Chondrocyte (in vitro differentiated cells): ENCODE measurements at regions not wholly inside any gene's neighbourhood (a gene's known extent, or its start where the extent isn't known, plus 50 kb on each side); places are given as distances from the start of the nearest gene placed in this dataset.

Experiments
- DNase-seq: peaks from one replicate; pipeline ENCODE4 v3.0.0; 2021; ENCODE audit warnings: mixed read lengths, low spot score
- H3K27ac Mint-ChIP-seq: one replicate; pipeline ENCODE4 v1.8.0; 2021; ENCODE audit warnings: mild to moderate bottlenecking, moderate library complexity, mixed read lengths; ENCODE audit not compliant: unreplicated experiment
- H3K27me3 Mint-ChIP-seq: 2 replicates; pipeline ENCODE4 v1.8.0; 2021; ENCODE audit warnings: low read depth, mixed read lengths
- H3K36me3 Mint-ChIP-seq: 2 replicates; pipeline ENCODE4 v1.8.0; 2021; ENCODE audit warnings: low read depth, mixed read lengths
- H3K4me1 Mint-ChIP-seq: 2 replicates; pipeline ENCODE4 v1.8.0; 2021; ENCODE audit warnings: low read depth, mild to moderate bottlenecking, mixed read lengths
- H3K4me3 Mint-ChIP-seq: one replicate; pipeline ENCODE4 v1.8.0; 2021; ENCODE audit warnings: mild to moderate bottlenecking, moderate library complexity, mixed read lengths; ENCODE audit not compliant: unreplicated experiment
- H3K9me3 Mint-ChIP-seq: 2 replicates; pipeline ENCODE4 v1.8.0; 2021; ENCODE audit warnings: low read depth, mixed read lengths
- TF ChIP-seq, protein P1 (sequence below): fragments of 200-600 bp; sonication (generic); IDR thresholded peaks from 2 replicates; pipeline ENCODE4 v1.5.0; 2021; ENCODE audit warnings: antibody characterized with exemption, mild to moderate bottlenecking, moderate library complexity

DNA sequence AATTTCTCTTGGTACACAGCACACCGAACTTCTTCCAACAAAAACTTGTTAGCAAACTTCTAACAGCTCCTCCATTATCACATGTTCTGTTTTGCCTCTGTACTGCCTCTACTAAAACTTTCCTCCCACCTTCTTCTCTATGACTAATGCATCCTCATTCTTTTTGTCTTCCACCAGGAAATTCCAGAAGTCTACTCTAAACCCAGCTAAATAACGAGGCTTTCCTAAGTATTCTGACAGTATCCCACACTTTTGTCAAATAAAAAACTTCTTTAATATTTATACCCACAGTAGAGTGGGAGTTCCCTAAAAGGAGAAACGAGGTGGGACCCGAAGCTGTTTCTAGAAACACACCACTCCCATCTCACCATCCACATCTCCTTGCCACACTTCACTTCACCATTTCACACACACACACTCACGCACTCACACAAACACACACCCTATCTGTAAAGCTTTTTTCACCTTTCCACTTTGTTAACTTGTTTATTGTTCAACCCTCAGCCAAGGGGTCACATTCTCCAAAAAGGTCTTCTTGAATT, 280.3 kb downstream of the ARAP2 start:
- peaks cover 14% of the 10 kb centered on the region for H3K4me1 Mint-ChIP-seq
- TF ChIP-seq, protein P1, sequence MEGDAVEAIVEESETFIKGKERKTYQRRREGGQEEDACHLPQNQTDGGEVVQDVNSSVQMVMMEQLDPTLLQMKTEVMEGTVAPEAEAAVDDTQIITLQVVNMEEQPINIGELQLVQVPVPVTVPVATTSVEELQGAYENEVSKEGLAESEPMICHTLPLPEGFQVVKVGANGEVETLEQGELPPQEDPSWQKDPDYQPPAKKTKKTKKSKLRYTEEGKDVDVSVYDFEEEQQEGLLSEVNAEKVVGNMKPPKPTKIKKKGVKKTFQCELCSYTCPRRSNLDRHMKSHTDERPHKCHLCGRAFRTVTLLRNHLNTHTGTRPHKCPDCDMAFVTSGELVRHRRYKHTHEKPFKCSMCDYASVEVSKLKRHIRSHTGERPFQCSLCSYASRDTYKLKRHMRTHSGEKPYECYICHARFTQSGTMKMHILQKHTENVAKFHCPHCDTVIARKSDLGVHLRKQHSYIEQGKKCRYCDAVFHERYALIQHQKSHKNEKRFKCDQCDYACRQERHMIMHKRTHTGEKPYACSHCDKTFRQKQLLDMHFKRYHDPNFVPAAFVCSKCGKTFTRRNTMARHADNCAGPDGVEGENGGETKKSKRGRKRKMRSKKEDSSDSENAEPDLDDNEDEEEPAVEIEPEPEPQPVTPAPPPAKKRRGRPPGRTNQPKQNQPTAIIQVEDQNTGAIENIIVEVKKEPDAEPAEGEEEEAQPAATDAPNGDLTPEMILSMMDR: no peak
- H3K36me3 Mint-ChIP-seq: no peaks in the 10 kb centered on the region
- no peaks in the 10 kb centered on the region for H3K27me3 Mint-ChIP-seq
- H3K27ac Mint-ChIP-seq: peak overlapping the region; percentile 11
- H3K4me3 Mint-ChIP-seq: no peak overlapping the region
- no peaks in the 10 kb centered on the region for H3K9me3 Mint-ChIP-seq
- no peak for DNase-seq

DNA sequence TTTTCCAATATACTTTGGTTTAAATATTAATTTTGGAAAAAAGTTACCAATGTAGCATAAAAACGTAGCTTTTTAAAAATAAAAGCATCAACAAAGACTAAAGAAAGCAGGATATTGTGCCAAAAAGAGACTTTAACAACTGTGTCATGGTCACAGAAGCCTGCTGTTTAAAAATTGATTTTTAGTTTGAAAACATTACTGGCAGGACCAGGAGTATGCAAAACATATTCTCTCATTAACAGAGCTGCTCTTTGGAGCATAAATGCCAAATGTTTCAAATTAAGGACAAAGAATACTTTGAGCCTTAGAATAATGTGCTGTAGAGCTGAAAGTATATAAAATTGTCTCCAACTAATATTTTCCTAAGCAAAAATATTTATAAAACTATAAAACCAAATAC, 279.0 kb downstream of the ARAP2 start:
- Mint-ChIP-seq H3K36me3 (no peaks in the 10 kb centered on the region), H3K27me3 (no peaks in the 10 kb centered on the region), H3K4me3 (no peak overlapping the region), H3K4me1 (peaks cover 14% of the 10 kb centered on the region), H3K9me3 (no peaks in the 10 kb centered on the region), H3K27ac (no peak overlapping the region)
- DNase-seq: no peak
- TF ChIP-seq, protein P1: no peak

DNA sequence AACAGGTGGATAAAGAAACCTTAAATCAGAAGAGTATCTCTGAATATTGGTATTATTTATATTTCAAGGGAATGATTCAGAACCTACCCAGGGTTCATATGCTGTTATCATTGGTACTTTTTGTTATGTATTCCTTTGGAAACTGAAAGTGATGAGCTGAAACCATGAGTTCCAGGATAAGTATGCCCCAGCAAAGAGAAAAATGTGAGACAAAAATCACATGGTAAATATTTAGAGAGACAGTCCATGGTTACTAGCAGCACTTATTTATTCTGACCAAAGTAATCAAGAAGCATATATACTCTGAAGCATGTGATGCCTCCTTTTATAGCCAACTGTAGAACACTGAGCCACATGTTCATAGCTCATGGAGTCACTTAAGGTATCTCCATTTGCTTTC, 277.7 kb downstream of the ARAP2 start:
- Mint-ChIP-seq H3K9me3 (no peaks in the 10 kb centered on the region), H3K36me3 (no peaks in the 10 kb centered on the region), H3K27ac (no peak overlapping the region), H3K4me3 (no peak overlapping the region), H3K27me3 (no peaks in the 10 kb centered on the region), H3K4me1 (peaks cover 14% of the 10 kb centered on the region)
- DNase-seq: no peak
- TF ChIP-seq, protein P1: no peak

DNA sequence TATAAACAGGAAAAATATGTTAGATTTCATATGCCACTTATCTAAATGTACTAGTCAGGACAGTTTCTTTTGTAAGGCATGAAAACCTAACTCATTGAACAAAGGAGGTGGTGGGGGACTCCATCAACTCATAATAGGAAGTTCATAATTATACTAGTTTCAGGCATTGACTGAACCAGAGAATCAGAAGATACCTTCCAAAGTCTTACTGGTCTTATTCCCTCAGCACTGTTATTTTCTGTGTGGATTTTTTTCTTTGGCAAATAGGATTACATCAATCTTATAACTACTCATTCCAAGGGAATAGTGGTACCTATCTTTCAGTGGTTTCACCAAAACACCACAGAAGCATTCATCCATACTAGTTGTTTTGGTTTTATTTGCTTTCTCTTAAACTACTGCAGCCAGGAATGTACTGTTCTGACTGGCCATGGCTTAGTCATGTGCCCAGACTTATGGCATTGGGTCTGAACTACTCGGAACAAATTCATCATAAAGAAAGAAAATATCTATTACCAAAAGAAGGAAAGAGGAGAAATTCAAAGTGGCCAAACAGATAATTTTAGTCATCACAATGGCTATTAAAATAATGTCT, 273.9 kb downstream of the ARAP2 start:
- Mint-ChIP-seq H3K27me3 (peaks cover 6% of the 10 kb centered on the region), H3K36me3 (no peaks in the 10 kb centered on the region), H3K9me3 (no peaks in the 10 kb centered on the region), H3K4me1 (no peaks in the 10 kb centered on the region), H3K27ac (no peak overlapping the region), H3K4me3 (no peak overlapping the region)
- TF ChIP-seq, protein P1: no peak
- DNase-seq: no peak

DNA sequence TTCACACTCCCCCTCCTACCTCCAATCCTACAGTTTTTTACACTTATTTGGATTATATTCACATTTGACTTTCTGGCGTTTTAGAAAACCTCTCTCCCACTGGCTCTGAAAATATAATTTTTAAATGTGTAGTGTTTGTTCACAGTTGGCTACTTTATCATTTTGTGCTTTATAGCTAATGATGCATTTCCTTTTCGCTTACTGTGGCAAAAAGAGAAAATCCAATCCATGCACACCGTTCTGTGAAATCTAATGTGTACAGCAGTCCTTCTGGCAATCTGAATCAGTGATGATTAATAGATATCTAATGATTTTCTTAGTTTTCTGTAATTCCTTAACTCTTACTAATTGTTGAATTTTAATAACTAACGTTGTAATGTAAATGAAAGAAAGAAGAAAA, 271.5 kb downstream of the ARAP2 start:
- TF ChIP-seq, protein P1: no peak
- no peaks in the 10 kb centered on the region for H3K36me3 Mint-ChIP-seq
- H3K27ac Mint-ChIP-seq: no peak overlapping the region
- DNase-seq: no peak
- H3K4me1 Mint-ChIP-seq: no peaks in the 10 kb centered on the region
- peaks cover 2% of the 10 kb centered on the region for H3K9me3 Mint-ChIP-seq
- H3K27me3 Mint-ChIP-seq: peaks cover 6% of the 10 kb centered on the region
- H3K4me3 Mint-ChIP-seq: no peak overlapping the region
